Fibroblast of the aortic adventitia (primary cell): ENCODE measurements at regions not wholly inside any gene's neighbourhood (a gene's known extent, or its start where the extent isn't known, plus 50 kb on each side); places are given as distances from the start of the nearest gene placed in this dataset.
"Not testable (repeated sequence)": the region's sequence is repeated elsewhere in the genome, so short reads cannot be mapped to it uniquely, and the experiment has no call there.

Source experiments
- DNase-seq: peaks from one replicate; pipeline ENCODE4 v3.0.0-alpha.2; 2010; ENCODE audit warnings: low read depth
- H3K4me3 ChIP-seq: 2 replicates; pipeline ENCODE4 v1.5.1; 2011; ENCODE audit warnings: low read depth, mild to moderate bottlenecking, control low read depth, low read length, moderate library complexity
- TF ChIP-seq, protein P1 (sequence below): IDR thresholded peaks from 2 replicates; pipeline ENCODE4 v1.5.1; 2011; ENCODE audit warnings: mild to moderate bottlenecking, low read length, control low read depth, inconsistent platforms; ENCODE audit not compliant: insufficient read depth

- no peak overlapping the region for H3K4me3 ChIP-seq
- TF ChIP-seq, protein P1, sequence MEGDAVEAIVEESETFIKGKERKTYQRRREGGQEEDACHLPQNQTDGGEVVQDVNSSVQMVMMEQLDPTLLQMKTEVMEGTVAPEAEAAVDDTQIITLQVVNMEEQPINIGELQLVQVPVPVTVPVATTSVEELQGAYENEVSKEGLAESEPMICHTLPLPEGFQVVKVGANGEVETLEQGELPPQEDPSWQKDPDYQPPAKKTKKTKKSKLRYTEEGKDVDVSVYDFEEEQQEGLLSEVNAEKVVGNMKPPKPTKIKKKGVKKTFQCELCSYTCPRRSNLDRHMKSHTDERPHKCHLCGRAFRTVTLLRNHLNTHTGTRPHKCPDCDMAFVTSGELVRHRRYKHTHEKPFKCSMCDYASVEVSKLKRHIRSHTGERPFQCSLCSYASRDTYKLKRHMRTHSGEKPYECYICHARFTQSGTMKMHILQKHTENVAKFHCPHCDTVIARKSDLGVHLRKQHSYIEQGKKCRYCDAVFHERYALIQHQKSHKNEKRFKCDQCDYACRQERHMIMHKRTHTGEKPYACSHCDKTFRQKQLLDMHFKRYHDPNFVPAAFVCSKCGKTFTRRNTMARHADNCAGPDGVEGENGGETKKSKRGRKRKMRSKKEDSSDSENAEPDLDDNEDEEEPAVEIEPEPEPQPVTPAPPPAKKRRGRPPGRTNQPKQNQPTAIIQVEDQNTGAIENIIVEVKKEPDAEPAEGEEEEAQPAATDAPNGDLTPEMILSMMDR = no peak
- no peak for DNase-seq
Observed at GRCh38 chr18:4755848-4756247, 300.7 kb upstream of the DLGAP1 start.

GRCh38 chr18:4753151-4753550 lies 298.0 kb upstream of the DLGAP1 start:
- H3K4me3 ChIP-seq, DNase-seq: not testable (repeated sequence)

DNA sequence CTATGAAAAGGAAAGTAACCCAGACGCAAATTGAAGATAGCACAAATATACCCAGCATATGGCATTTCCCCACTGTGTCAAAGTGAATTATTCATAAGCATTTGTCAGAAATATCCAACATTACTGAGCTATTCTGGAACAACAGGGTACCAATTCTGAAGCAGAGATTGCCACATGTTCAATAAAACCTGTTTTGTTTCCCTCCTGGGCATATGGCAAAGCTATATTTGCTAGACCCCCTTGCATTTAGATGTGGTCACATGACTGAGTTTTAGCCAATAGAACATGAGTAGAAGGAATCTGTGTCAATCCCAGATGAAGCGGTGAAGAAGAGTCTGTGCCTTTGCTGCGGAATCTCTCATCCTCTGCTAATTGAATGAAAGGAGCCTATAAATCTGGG lies 296.4 kb upstream of the DLGAP1 start:
- TF ChIP-seq, protein P1 = no peak
- DNase-seq = no peak
- H3K4me3 ChIP-seq = no peak overlapping the region

DNA sequence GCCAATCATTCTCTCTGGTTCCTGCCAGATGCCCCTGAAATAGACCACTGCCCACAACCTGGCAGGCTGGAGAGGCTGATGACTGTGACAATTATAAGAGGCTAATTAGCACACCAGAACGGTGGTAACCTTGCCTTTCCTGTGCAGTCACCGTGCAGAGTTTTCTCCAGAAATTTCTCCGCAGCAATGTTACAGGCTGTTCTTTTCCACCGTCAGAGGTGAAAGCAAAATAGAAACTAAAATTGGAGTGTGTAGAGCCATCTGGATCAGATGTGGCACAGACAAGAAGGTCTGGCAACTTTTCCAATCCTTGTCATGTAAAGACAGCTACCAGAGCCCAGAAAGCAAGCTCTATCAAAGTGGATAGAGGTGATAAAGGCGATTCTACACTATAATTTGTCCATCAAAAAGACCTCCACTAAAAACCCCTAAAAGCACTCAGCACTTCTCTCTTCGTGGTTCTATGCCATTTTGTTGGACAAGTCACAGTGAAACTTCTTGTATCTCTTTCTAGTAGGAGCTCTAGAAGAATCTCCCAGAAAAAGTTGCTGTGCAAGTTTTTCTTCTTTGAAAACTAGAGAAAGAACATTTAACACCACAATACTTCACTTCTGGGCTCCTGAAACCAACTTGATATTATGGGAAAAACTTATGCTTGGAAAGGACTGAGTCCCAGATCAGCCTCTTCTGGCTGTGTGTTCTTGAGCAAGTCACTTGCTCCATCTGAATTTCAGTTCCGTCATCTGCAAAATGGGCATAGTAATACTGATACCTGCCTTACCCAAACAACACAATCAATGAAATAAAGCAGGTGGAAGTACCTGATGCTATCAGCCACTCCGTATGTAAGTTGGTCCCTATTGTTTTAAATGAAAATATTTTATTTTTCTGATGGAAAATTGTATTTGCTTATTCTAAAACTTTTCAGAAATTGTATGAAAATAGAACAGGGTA lies 295.6 kb upstream of the DLGAP1 start:
- TF ChIP-seq, protein P1 = no peak
- H3K4me3 ChIP-seq = no peak overlapping the region
- no peak for DNase-seq

DNA sequence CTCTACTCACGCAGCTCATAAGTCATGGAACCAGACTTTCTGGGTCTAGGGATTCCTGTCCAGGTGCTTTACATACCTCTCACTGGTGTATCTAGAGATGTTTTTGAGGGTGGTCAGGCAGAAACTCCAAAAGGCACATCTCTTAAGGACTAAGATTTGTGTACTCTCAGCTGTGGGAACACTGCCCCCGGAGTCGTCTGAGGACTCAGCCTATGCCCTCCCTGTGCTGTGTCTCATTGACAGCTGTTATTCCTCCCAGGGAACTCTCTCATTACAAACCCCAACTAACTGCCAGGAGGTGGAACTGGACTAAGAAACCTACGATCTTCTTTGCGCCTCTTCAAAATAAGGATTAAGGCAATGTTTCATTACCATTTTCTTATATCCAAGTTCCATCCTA lies 293.9 kb upstream of the DLGAP1 start:
- H3K4me3 ChIP-seq = no peak overlapping the region
- DNase-seq = no peak
- TF ChIP-seq, protein P1 = no peak

DNA sequence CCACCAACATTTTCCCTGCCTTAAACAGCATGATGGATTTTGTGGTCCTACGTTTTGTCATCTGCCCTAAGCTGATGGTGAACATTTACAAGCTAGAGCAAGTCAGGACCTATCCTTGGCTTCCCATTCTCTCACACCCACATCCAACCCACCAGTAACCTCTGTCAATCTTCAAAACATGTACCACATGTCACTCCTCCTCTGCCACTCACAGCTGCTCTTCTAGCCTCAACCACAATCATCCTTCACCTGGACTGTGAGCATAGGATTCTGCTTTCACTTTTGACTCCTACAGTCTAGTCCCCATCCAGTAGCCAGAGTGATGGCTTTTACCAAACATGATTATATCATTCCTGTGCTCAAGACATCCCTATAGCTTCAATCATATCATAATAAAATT lies 279.8 kb upstream of the DLGAP1 start:
- TF ChIP-seq, protein P1 = no peak
- no peak for DNase-seq
- H3K4me3 ChIP-seq = no peak overlapping the region

DNA sequence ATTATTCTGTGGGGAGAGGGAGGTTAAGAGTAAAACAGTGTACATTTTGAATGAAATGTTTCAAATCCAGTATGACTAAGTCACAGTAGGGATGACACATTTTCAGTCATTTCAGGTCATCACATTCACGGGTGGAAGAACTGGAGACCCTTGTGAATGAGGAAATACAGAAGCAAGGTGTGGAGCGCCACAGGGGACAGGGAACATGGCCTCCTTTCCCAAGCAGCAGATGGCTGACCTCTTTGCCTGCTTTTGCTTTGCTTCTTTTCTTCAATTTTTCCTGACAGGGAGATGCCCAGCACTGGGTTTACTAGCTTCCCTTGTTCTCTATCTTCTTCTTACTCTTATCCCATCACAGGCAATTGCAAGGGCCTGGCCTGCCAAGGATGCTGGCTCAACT lies 278.9 kb upstream of the DLGAP1 start:
- no peak for DNase-seq
- TF ChIP-seq, protein P1 = no peak
- no peak overlapping the region for H3K4me3 ChIP-seq
